ENCODE measurements at regions not wholly inside any gene's neighbourhood (a gene's known extent, or its start where the extent isn't known, plus 50 kb on each side); places are given as distances from the start of the nearest gene placed in this dataset.

GRCh38 chr7:124162667-124163066, 129.8 kb upstream of the TMEM229A start:
- Mint-ChIP-seq H3K36me3 (no peaks in the 10 kb centered on the region), H3K27ac (no peak overlapping the region), H3K27me3 (no peaks in the 10 kb centered on the region), H3K9me3 (peaks cover 6 to 23% (median 11%) of the 10 kb centered on the region in 3 donors), H3K4me1 (no peaks in the 10 kb centered on the region), H3K4me3 (no peak overlapping the region)
- Histone ChIP-seq H3K27ac (ENCODE audit: low read length) (no peak overlapping the region), H3K4me1 (ENCODE audit: control insufficient read depth in 1 of 2, extremely low read depth in 1 of 2, insufficient read depth in 2 of 2, low read length in 2 of 2) (no peaks in the 10 kb centered on the region), H3K4me3 (ENCODE audit: control insufficient read depth in 1 of 2, extremely low read depth in 1 of 2, low read length in 1 of 2) (no peak overlapping the region), H3K36me3 (ENCODE audit: control insufficient read depth in 2 of 2, extremely low read depth in 1 of 2, insufficient read depth in 1 of 2, low read length in 1 of 2) (no peaks in the 10 kb centered on the region), H3K27me3 (replicated peaks in 1 of 2; ENCODE audit: control insufficient read depth in 2 of 2, extremely low read depth in 1 of 2, insufficient read depth in 2 of 2, low read length in 1 of 2) (no peaks in the 10 kb centered on the region), H3K9me3 (no peaks in the 10 kb centered on the region)
- DNase-seq (no peak), ATAC-seq (replicated peaks in 1 of 4) (no peak)
- ChIA-PET CTCF (no interaction called here), POLR2A (no interaction called here)

DNA sequence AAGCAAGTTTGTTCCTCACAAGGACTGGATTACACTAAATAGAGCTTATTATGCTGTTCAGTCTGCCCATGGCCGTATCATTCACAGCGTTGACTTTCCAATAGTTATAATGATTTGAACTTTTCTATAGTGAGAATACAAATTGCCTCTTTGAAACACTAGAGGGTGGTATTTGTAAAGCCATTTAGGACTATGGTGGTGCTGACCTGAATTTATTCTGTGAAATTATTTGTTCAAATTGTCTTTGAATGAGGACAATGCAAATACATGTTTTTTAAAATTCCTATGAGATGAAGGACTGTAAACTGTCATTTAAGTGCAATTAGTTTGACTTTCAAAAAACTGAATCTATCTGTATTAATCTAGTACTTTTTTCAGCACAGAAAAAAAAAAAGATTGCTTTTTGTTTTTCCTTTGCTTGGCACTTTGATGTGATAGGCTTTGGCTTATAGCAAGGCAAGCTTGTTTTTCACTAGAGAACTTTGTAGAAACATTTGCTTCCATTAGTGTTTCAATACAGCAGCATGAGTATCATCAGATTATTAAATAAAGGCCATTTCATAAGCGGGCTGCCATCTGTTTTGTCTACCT, 122.7 kb upstream of the TMEM229A start:
- Histone ChIP-seq H3K4me1 (ENCODE audit: control insufficient read depth in 1 of 2, extremely low read depth in 1 of 2, insufficient read depth in 2 of 2, low read length in 2 of 2) (no peaks in the 10 kb centered on the region), H3K27me3 (replicated peaks in 1 of 2; ENCODE audit: control insufficient read depth in 2 of 2, extremely low read depth in 1 of 2, insufficient read depth in 2 of 2, low read length in 1 of 2) (no peaks in the 10 kb centered on the region), H3K9me3 (no peaks in the 10 kb centered on the region), H3K4me3 (ENCODE audit: control insufficient read depth in 1 of 2, extremely low read depth in 1 of 2, low read length in 1 of 2) (no peak overlapping the region), H3K27ac (ENCODE audit: low read length) (no peak overlapping the region), H3K36me3 (ENCODE audit: control insufficient read depth in 2 of 2, extremely low read depth in 1 of 2, insufficient read depth in 1 of 2, low read length in 1 of 2) (no peaks in the 10 kb centered on the region)
- WGBS (ENCODE audit: insufficient coverage) = no CpG with 5 or more reads among the region's 3 CpGs
- DNase-seq (no peak), ATAC-seq (replicated peaks in 1 of 4) (no peak)
- ChIA-PET CTCF (no interaction called here), POLR2A (no interaction called here)
- H3K9me3 Mint-ChIP-seq = peaks cover 0 to 4% (median 0%) of the 10 kb centered on the region in 3 donors
- H3K27me3 Mint-ChIP-seq = no peaks in the 10 kb centered on the region
- no peaks in the 10 kb centered on the region for H3K36me3 Mint-ChIP-seq
- H3K27ac Mint-ChIP-seq = no peak overlapping the region
- H3K4me1 Mint-ChIP-seq = no peaks in the 10 kb centered on the region
- no peak overlapping the region for H3K4me3 Mint-ChIP-seq

- H3K4me1 Mint-ChIP-seq = no peaks in the 10 kb centered on the region
- 100% methylated on average over 1 of the region's 1 CpG for WGBS (ENCODE audit: insufficient coverage)
- CTCF ChIA-PET = no interaction called here
These were observed 120.2 kb upstream of the TMEM229A start for GRCh38 chr7:124152859-124153692.

GRCh38 chr7:124137664-124138063, 104.8 kb upstream of the TMEM229A start:
- Histone ChIP-seq H3K4me1 (ENCODE audit: control insufficient read depth in 1 of 2, extremely low read depth in 1 of 2, insufficient read depth in 2 of 2, low read length in 2 of 2) (no peaks in the 10 kb centered on the region), H3K27me3 (replicated peaks in 1 of 2; ENCODE audit: control insufficient read depth in 2 of 2, extremely low read depth in 1 of 2, insufficient read depth in 2 of 2, low read length in 1 of 2) (no peaks in the 10 kb centered on the region), H3K4me3 (ENCODE audit: control insufficient read depth in 1 of 2, extremely low read depth in 1 of 2, low read length in 1 of 2) (no peak overlapping the region), H3K9me3 (no peaks in the 10 kb centered on the region), H3K27ac (ENCODE audit: low read length) (no peak overlapping the region), H3K36me3 (ENCODE audit: control insufficient read depth in 2 of 2, extremely low read depth in 1 of 2, insufficient read depth in 1 of 2, low read length in 1 of 2) (no peaks in the 10 kb centered on the region)
- ATAC-seq (replicated peaks in 1 of 4) (no peak), DNase-seq (no peak)
- H3K27me3 Mint-ChIP-seq = no peaks in the 10 kb centered on the region
- no peak overlapping the region for H3K4me3 Mint-ChIP-seq
- no peaks in the 10 kb centered on the region for H3K4me1 Mint-ChIP-seq
- POLR2A ChIA-PET = no interaction called here
- H3K27ac Mint-ChIP-seq = no peak overlapping the region
- WGBS (ENCODE audit: insufficient coverage) = no CpG with 5 or more reads among the region's 1 CpG
- H3K9me3 Mint-ChIP-seq = peaks cover 7 to 25% (median 13%) of the 10 kb centered on the region in 3 donors
- CTCF ChIA-PET = no interaction called here
- H3K36me3 Mint-ChIP-seq = no peaks in the 10 kb centered on the region

More at GRCh38 chr7:124152859-124153692, 120.2 kb upstream of the TMEM229A start:
- Mint-ChIP-seq H3K27ac (no peak overlapping the region), H3K36me3 (no peaks in the 10 kb centered on the region), H3K27me3 (no peaks in the 10 kb centered on the region), H3K9me3 (no peaks in the 10 kb centered on the region), H3K4me3 (no peak overlapping the region)
- DNase-seq (no peak), ATAC-seq (replicated peaks in 1 of 4) (no peak)
- Histone ChIP-seq H3K4me1 (ENCODE audit: control insufficient read depth in 1 of 2, extremely low read depth in 1 of 2, insufficient read depth in 2 of 2, low read length in 2 of 2) (no peaks in the 10 kb centered on the region), H3K4me3 (ENCODE audit: control insufficient read depth in 1 of 2, extremely low read depth in 1 of 2, low read length in 1 of 2) (no peak overlapping the region), H3K9me3 (no peaks in the 10 kb centered on the region), H3K27ac (ENCODE audit: low read length) (no peak overlapping the region), H3K36me3 (ENCODE audit: control insufficient read depth in 2 of 2, extremely low read depth in 1 of 2, insufficient read depth in 1 of 2, low read length in 1 of 2) (no peaks in the 10 kb centered on the region), H3K27me3 (replicated peaks in 1 of 2; ENCODE audit: control insufficient read depth in 2 of 2, extremely low read depth in 1 of 2, insufficient read depth in 2 of 2, low read length in 1 of 2) (no peaks in the 10 kb centered on the region)
- POLR2A ChIA-PET = no interaction called here

DNA sequence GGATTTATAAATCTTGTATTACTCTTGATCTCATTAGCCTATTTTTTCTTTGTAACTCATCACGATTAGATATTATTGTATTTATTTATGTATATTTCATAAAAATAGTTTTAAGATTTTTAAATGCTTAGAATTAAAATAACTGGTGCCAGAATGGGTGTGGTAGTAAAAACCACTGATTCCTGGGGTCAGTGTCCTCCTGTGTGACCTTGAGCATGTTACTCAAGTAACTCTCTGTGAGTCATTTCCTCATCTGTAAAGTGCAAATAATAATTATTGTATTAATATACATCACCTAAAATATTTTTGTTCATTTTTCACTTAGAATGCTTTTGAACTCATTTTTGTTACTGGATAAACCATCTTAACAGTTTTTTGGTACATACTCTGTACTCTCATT, 91.3 kb upstream of the TMEM229A start:
- no peaks in the 10 kb centered on the region for H3K4me1 Mint-ChIP-seq
- CTCF ChIA-PET = no interaction called here
- ATAC-seq (replicated peaks in 1 of 4) = no peak

DNA sequence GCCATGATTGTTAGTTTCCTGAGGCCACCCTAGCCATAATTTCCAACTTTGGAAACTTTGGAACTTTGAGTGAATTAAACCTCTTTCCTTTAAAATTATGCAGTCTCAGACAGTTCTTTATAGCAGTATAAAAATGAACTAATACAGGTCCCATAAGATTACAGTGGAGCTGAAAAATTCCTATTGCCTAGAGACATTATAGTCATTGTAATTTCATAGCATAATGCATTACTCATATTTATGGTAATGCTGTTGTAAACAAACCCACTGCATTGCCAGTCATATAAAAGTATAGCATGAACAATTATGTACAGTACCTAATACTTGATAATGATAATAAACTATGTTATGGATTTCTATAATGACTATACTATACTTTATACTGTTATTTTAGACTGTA, 88.0 kb upstream of the TMEM229A start:
- Mint-ChIP-seq H3K9me3 (peaks cover 6 to 16% (median 6%) of the 10 kb centered on the region in 3 donors), H3K27me3 (no peaks in the 10 kb centered on the region), H3K4me3 (no peak overlapping the region), H3K27ac (no peak overlapping the region), H3K36me3 (no peaks in the 10 kb centered on the region), H3K4me1 (no peaks in the 10 kb centered on the region)
- ATAC-seq (replicated peaks in 1 of 4) (no peak), DNase-seq (no peak)
- Histone ChIP-seq H3K27me3 (replicated peaks in 1 of 2; ENCODE audit: control insufficient read depth in 2 of 2, extremely low read depth in 1 of 2, insufficient read depth in 2 of 2, low read length in 1 of 2) (no peaks in the 10 kb centered on the region), H3K27ac (ENCODE audit: low read length) (no peak overlapping the region), H3K36me3 (ENCODE audit: control insufficient read depth in 2 of 2, extremely low read depth in 1 of 2, insufficient read depth in 1 of 2, low read length in 1 of 2) (no peaks in the 10 kb centered on the region), H3K4me1 (ENCODE audit: control insufficient read depth in 1 of 2, extremely low read depth in 1 of 2, insufficient read depth in 2 of 2, low read length in 2 of 2) (no peaks in the 10 kb centered on the region), H3K9me3 (no peaks in the 10 kb centered on the region), H3K4me3 (ENCODE audit: control insufficient read depth in 1 of 2, extremely low read depth in 1 of 2, low read length in 1 of 2) (no peak overlapping the region)
- ChIA-PET POLR2A (no interaction called here), CTCF (interaction anchor here in 1 of 2 donors (0.6 kb wide), 2 partner anchors 66 to 129 kb away, joined by 4 read pairs; no protein-coding TSS in a partner anchor)

More for the DNA sequence above, 91.3 kb upstream of the TMEM229A start:
- no peaks in the 10 kb centered on the region for H3K9me3 ChIP-seq
- H3K27ac ChIP-seq (ENCODE audit: low read length) = no peak overlapping the region
- H3K4me3 Mint-ChIP-seq = no peak overlapping the region
- peaks cover 2 to 4% (median 2%) of the 10 kb centered on the region in 3 donors for H3K9me3 Mint-ChIP-seq
- no peaks in the 10 kb centered on the region for H3K36me3 Mint-ChIP-seq
- no CpG with 5 or more reads among the region's 1 CpG for WGBS (ENCODE audit: insufficient coverage)
- no peaks in the 10 kb centered on the region for H3K36me3 ChIP-seq (ENCODE audit: control insufficient read depth in 2 of 2, extremely low read depth in 1 of 2, insufficient read depth in 1 of 2, low read length in 1 of 2)
- no peak overlapping the region for H3K27ac Mint-ChIP-seq
- no peaks in the 10 kb centered on the region for H3K4me1 ChIP-seq (ENCODE audit: control insufficient read depth in 1 of 2, extremely low read depth in 1 of 2, insufficient read depth in 2 of 2, low read length in 2 of 2)
- H3K4me3 ChIP-seq (ENCODE audit: control insufficient read depth in 1 of 2, extremely low read depth in 1 of 2, low read length in 1 of 2) = no peak overlapping the region
- no peaks in the 10 kb centered on the region for H3K27me3 ChIP-seq (replicated peaks in 1 of 2; ENCODE audit: control insufficient read depth in 2 of 2, extremely low read depth in 1 of 2, insufficient read depth in 2 of 2, low read length in 1 of 2)
- no peak for DNase-seq
- H3K27me3 Mint-ChIP-seq = no peaks in the 10 kb centered on the region
- POLR2A ChIA-PET = no interaction called here
